SU-DHL-6 (cell line): ENCODE measurements at regions not wholly inside any gene's neighbourhood (a gene's known extent, or its start where the extent isn't known, plus 50 kb on each side); places are given as distances from the start of the nearest gene placed in this dataset.

Experiments
- CTCF ChIP-seq: fragments of 200-600 bp; sonication (generic); IDR thresholded peaks from one replicate; pipeline ENCODE4 v1.5.1; 2017; ENCODE audit warnings: antibody characterized with exemption, mild to moderate bottlenecking, low read length, moderate library complexity; ENCODE audit not compliant: insufficient read depth, poor library complexity, severe bottlenecking
- EZH2phosphoT487 ChIP-seq: fragments of 200-600 bp; sonication (generic), shearing (Covaris generic); conservative IDR thresholded peaks from 2 replicates; pipeline ENCODE4 v1.6.1; 2018; ENCODE audit warnings: mild to moderate bottlenecking, antibody characterized with exemption, low read length, moderate library complexity, mixed read lengths

GRCh38 chr20:37593710-37594109 lies 66.0 kb upstream of the BLCAP start:
- no peak for TF ChIP-seq CTCF
- TF ChIP-seq EZH2phosphoT487, result no peak
